Hematopoietic multipotent progenitor cell treated with erythropoietin and hydrocortisone succinate and interleukin-3 and kit ligand, for 8 days (in vitro differentiated cells): ENCODE measurements at regions not wholly inside any gene's neighbourhood (a gene's known extent, or its start where the extent isn't known, plus 50 kb on each side); places are given as distances from the start of the nearest gene placed in this dataset.
"Not testable (repeated sequence)": the region's sequence is repeated elsewhere in the genome, so short reads cannot be mapped to it uniquely, and the experiment has no call there.

ENCODE experiments used
- DNase-seq: peaks from one replicate; pipeline ENCODE4 v3.0.0-alpha.2; 2015

DNA sequence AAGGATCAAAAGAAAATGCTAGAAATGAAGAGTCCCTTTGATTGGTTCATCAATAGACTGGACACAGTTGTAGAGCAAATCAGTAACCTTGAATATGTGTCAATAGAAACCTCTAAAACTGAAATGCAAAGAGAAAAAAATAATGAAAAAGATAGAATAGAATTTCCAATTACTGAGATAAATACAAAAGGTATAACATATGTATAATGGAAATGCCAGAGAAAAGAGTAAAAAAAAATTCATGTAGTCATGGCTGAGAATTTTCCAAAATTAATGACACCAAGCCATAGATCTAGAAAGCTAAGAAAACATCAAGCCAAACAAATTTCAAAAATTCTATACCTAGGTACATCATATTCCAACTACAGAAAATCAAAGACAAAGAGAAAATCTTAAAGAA lies 62.0 kb upstream of the HGF start:
- DNase-seq = no peak

DNA sequence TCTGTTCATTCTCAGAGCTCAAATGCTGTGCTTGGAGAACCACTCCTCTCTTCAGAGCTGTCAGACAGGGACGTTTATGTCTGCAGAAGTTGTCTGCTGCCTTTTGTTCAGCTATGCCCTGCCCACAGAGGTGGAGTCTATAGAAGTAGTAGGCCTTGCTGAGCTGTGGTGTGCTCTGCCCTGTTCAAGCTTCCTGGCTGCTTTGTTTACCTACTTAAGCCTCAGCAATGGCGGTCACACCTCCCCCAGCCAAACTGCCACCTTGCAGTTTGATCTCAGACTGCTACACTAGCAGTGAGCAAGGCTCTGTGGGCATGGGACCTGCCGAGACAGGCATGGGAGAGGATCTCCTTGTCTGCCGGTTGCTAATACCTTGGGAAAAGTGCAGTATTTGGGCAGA lies 59.7 kb upstream of the HGF start:
- DNase-seq = not testable (repeated sequence)

DNA sequence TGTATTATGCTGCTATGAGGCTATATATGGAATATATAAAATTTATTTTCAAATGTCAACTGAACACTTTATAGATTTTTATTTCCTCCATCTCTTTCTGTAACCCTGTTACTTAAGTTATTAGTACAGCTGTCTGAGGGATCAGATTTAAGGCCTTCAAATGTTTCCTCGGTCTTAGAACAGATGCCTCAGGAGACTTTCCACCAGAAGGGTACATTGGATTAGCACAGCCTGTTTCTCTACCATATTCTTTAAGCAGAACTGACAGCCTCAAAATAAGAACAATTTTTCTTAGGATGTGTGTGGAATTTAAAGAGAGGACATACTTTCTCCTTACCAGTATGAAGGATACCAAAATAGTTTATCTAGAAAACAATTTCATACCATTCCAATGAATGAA lies 53.0 kb upstream of the HGF start:
- no peak for DNase-seq

DNA sequence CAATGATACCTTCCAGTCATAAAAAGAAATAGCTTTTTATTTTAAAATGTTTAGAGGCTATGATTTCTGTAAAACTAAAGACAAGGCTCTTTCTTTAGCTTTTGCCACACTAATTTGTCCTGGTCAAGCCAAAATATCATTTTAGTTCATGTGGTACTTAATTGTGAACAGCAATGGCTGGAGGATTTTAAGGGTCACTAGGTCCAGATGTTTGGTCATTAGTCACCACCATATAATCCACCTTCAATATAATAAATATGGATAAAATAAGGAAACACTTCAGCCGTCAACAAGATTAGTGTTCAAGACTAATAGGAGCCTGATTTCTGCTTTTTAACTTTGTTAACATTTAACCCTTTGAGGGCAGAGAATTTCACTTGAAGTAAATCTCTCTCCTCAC lies 50.0 kb upstream of the HGF start:
- no peak for DNase-seq
